ENCODE measurements at regions not wholly inside any gene's neighbourhood (a gene's known extent, or its start where the extent isn't known, plus 50 kb on each side); places are given as distances from the start of the nearest gene placed in this dataset.

GRCh38 chr6:130524552-130524951 lies 158.7 kb downstream of the TMEM200A start:
- no peak overlapping the region for H3K4me3 ChIP-seq (ENCODE audit: control insufficient read depth, low read depth, low read length)
- DNase-seq (ENCODE audit: low read depth): no peak
- no peak for TF ChIP-seq CTCF (IDR thresholded peaks at IDR 0.05; ENCODE audit: control insufficient read depth, insufficient read depth, low read depth, low read length, missing control alignments)

GRCh38 chr6:130525408-130525807 lies 159.6 kb downstream of the TMEM200A start:
- no peak for TF ChIP-seq CTCF (IDR thresholded peaks at IDR 0.05; ENCODE audit: control insufficient read depth, insufficient read depth, low read depth, low read length, missing control alignments)
- no peak overlapping the region for H3K4me3 ChIP-seq (ENCODE audit: control insufficient read depth, low read depth, low read length)
- DNase-seq (ENCODE audit: low read depth): no peak

GRCh38 chr6:130526466-130526865 lies 160.6 kb downstream of the TMEM200A start:
- DNase-seq (ENCODE audit: low read depth): no peak
- TF ChIP-seq CTCF (IDR thresholded peaks at IDR 0.05; ENCODE audit: control insufficient read depth, insufficient read depth, low read depth, low read length, missing control alignments): no peak

GRCh38 chr6:130527173-130527572 lies 161.4 kb downstream of the TMEM200A start:
- no peak for TF ChIP-seq CTCF (IDR thresholded peaks at IDR 0.05; ENCODE audit: control insufficient read depth, insufficient read depth, low read depth, low read length, missing control alignments)
- DNase-seq (ENCODE audit: low read depth): no peak
- H3K4me3 ChIP-seq (ENCODE audit: control insufficient read depth, low read depth, low read length): no peak overlapping the region

More at GRCh38 chr6:130526466-130526865, 160.6 kb downstream of the TMEM200A start:
- no peak overlapping the region for H3K4me3 ChIP-seq (ENCODE audit: control insufficient read depth, low read depth, low read length)

GRCh38 chr6:130529569-130530149 lies 163.8 kb downstream of the TMEM200A start:
- no peak overlapping the region for H3K4me3 ChIP-seq (ENCODE audit: control insufficient read depth, low read depth, low read length)
- no peak for DNase-seq (ENCODE audit: low read depth)
- TF ChIP-seq CTCF (IDR thresholded peaks at IDR 0.05; ENCODE audit: control insufficient read depth, insufficient read depth, low read depth, low read length, missing control alignments): no peak

- H3K4me3 ChIP-seq (ENCODE audit: control insufficient read depth, low read depth, low read length): no peak overlapping the region
- DNase-seq (ENCODE audit: low read depth): no peak
- TF ChIP-seq CTCF (IDR thresholded peaks at IDR 0.05; ENCODE audit: control insufficient read depth, insufficient read depth, low read depth, low read length, missing control alignments): no peak
Observed at GRCh38 chr6:130534627-130535026, 168.8 kb downstream of the TMEM200A start.

- no peak for TF ChIP-seq CTCF (IDR thresholded peaks at IDR 0.05; ENCODE audit: control insufficient read depth, insufficient read depth, low read depth, low read length, missing control alignments)
- no peak overlapping the region for H3K4me3 ChIP-seq (ENCODE audit: control insufficient read depth, low read depth, low read length)
- DNase-seq (ENCODE audit: low read depth): no peak
Observed at GRCh38 chr6:130535242-130535641, 169.4 kb downstream of the TMEM200A start.

Data from AG09309 (cell line).